Mammary epithelial cell (primary cell): ENCODE measurements at regions not wholly inside any gene's neighbourhood (a gene's known extent, or its start where the extent isn't known, plus 50 kb on each side); places are given as distances from the start of the nearest gene placed in this dataset.

Experiments used
- EZH2 ChIP-seq: IDR thresholded peaks from 2 replicates; pipeline ENCODE4 v1.6.1; 2012; ENCODE audit warnings: low read length, inconsistent platforms, borderline replicate concordance
- TF ChIP-seq, protein P1 (sequence below), 2 donors: IDR thresholded peaks in 1 of 2; conservative IDR thresholded peaks in 1 of 2; 2 replicates each; pipeline ENCODE4 v1.5.1; 2011 to 2012; ENCODE audit warnings: inconsistent platforms in 2 of 2, low read length in 2 of 2, mild to moderate bottlenecking in 2 of 2, control low read depth in 1 of 2, low read depth in 1 of 2; ENCODE audit not compliant: insufficient read depth in 1 of 2; ENCODE audit errors: extremely low read depth in 1 of 2

DNA sequence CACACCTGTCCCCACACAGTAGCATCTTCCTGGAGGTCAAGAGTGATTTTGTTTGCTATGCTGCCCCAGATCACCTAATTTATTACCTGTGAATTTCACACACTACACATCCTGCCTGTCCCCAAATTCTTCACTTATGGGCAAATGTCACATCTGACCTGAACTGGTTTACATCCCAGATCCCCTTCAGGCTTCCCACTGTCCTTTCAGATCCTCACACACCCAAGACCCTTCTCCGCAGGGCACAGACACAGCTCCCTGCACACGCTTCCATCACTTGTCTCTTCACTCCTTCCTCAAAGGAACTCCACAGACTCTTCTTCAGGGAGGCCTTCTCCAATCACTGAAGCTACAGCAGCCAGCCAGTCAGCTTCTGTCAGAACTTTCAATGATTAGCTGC is 118.7 kb upstream of the IGLL5 start:
- TF ChIP-seq, protein P1, sequence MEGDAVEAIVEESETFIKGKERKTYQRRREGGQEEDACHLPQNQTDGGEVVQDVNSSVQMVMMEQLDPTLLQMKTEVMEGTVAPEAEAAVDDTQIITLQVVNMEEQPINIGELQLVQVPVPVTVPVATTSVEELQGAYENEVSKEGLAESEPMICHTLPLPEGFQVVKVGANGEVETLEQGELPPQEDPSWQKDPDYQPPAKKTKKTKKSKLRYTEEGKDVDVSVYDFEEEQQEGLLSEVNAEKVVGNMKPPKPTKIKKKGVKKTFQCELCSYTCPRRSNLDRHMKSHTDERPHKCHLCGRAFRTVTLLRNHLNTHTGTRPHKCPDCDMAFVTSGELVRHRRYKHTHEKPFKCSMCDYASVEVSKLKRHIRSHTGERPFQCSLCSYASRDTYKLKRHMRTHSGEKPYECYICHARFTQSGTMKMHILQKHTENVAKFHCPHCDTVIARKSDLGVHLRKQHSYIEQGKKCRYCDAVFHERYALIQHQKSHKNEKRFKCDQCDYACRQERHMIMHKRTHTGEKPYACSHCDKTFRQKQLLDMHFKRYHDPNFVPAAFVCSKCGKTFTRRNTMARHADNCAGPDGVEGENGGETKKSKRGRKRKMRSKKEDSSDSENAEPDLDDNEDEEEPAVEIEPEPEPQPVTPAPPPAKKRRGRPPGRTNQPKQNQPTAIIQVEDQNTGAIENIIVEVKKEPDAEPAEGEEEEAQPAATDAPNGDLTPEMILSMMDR (conservative IDR thresholded peaks at IDR 0.05 in 1 of 2, IDR thresholded peaks at IDR 0.05 in 1 of 2; ENCODE audit: extremely low read depth in 1 of 2, insufficient read depth in 1 of 2, low read depth in 1 of 2, low read length in 2 of 2): no peak
- TF ChIP-seq EZH2: no peak
